ENCODE measurements at regions not wholly inside any gene's neighbourhood (a gene's known extent, or its start where the extent isn't known, plus 50 kb on each side); places are given as distances from the start of the nearest gene placed in this dataset.

DNA sequence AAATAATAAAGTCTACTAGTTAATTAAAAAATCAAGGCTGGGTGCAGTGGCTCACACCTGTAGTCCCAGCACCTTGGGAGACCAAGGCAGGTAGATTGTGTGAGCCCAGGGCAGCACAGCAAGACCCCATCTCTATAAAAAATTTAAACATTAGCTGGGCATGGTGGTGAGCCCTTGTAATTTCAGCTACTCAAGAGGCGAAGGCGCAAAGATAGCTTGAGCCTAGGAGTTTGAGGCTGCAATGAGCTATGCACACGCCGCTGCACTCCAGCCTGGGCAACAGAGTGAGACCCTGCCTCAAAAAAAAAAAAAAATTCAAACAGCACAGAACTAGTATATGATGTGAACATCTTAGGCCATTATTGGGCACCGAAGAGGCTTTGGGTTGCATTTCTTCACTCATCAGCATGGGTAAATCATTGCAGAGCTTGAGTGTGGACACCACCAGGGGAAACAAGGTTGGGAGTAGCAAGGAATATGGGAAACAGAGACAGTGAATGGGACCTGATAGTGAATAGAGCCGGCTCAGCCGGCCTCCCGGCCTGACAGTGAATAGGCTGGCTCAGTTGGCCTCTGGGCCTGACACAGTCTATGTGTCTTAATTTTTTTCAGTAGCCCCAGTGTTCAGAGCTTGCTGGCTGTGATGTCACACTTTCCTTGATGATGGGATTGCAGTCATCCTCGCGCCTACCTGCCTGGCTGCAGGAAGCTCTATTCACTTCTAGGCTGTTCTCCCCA, 89.1 kb upstream of the ERRFI1 start:
- Histone ChIP-seq H3K14ac (ENCODE audit: insufficient read length) (no peak overlapping the region), H2AFZ (ENCODE audit: low read length) (peak overlapping the region; percentile 61; the same call in 1 of the 2 replicates), H3K23ac (ENCODE audit: insufficient read length) (no peak overlapping the region), H3K18ac (ENCODE audit: extremely low read depth, low read length) (no peak overlapping the region), H3K9ac (replicated peaks in 1 of 4; ENCODE audit: extremely low read depth in 1 of 4, low read depth in 3 of 4, low read length in 3 of 4) (no peak overlapping the region), H2BK12ac (ENCODE audit: low read depth, low read length) (no peak overlapping the region), H4K20me1 (replicated peaks in 1 of 2; ENCODE audit: control insufficient read depth in 1 of 2, insufficient read depth in 2 of 2, low read length in 2 of 2) (no peaks in the 10 kb centered on the region), H3K27ac (ENCODE audit: low read depth, low read length) (no peak overlapping the region), H2BK5ac (ENCODE audit: low read depth, low read length) (no peak overlapping the region), H4K5ac (ENCODE audit: insufficient read length, low read depth, low read length) (no peak overlapping the region), H3K79me2 (ENCODE audit: control insufficient read depth in 1 of 2, insufficient read depth in 2 of 2, low read length in 2 of 2) (no peaks in the 10 kb centered on the region), H2BK15ac (ENCODE audit: low read length) (no peak overlapping the region), H3K4ac (replicated peaks; ENCODE audit: insufficient read length, low read depth, low read length) (no peak overlapping the region), H3K56ac (replicated peaks; ENCODE audit: insufficient read length, low read depth, low read length) (no peak overlapping the region), H2BK20ac (ENCODE audit: low read length) (no peak overlapping the region), H3K4me1 (replicated peaks in 1 of 4; ENCODE audit: control insufficient read depth in 3 of 4, insufficient read depth in 4 of 4, low read length in 3 of 4) (peaks cover 0 to 6% (median 1%) of the 10 kb centered on the region in 4 experiments; a peak in 2 of 7 replicates), H3K9me3 (ENCODE audit: insufficient read depth in 2 of 2, low read depth in 1 of 2, low read length in 1 of 2) (no peaks in the 10 kb centered on the region), H3K36me3 (ENCODE audit: control insufficient read depth in 2 of 4, insufficient read depth in 4 of 4, low read length in 3 of 4) (no peaks in the 10 kb centered on the region), H4K8ac (ENCODE audit: extremely low read depth, insufficient read depth, low read length) (no peak overlapping the region), H3K4me2 (ENCODE audit: insufficient read depth in 1 of 2, low read depth in 2 of 2, low read length in 2 of 2) (no peak overlapping the region), H4K91ac (replicated peaks; ENCODE audit: insufficient read length, low read length) (no peak overlapping the region), H3K27me3 (replicated peaks in 1 of 4; ENCODE audit: control insufficient read depth in 3 of 4, extremely low read depth in 1 of 4, insufficient read depth in 3 of 4, low read length in 3 of 4) (no peaks in the 10 kb centered on the region), H2AK5ac (ENCODE audit: low read depth, low read length) (no peak overlapping the region), H2BK120ac (replicated peaks; ENCODE audit: low read depth, low read length) (no peak overlapping the region), H3K23me2 (ENCODE audit: low read depth, low read length) (no peaks in the 10 kb centered on the region), H3K4me3 (ENCODE audit: extremely low read depth in 1 of 4, insufficient read depth in 2 of 4, low read depth in 3 of 4, low read length in 4 of 4) (no peak overlapping the region), H3K79me1 (ENCODE audit: low read depth, low read length) (no peaks in the 10 kb centered on the region)
- WGBS, 2 experiments (ENCODE audit: extremely low coverage in 1 of 2, insufficient coverage in 1 of 2, insufficient read length in 1 of 2, insufficient replicate concordance in 2 of 2, low coverage in 1 of 2, low lambda C conversion rate in 2 of 2, missing lambda C conversion rate in 1 of 2), result 92% methylated on average over 10 of the region's 10 CpGs; no CpG with 5 or more reads in 1 of the 2 experiments
- no peak for DNase-seq (ENCODE audit: low read depth in 1 of 2, low spot score in 2 of 2)
- CTCF ChIA-PET (ENCODE audit: partially characterized antibody), result interaction anchor here (0.9 kb wide), 1 partner anchor 83 kb away, joined by 3 read pairs; no protein-coding TSS in a partner anchor
- FAIRE-seq, result no peak
- POLR2A ChIA-PET (ENCODE audit: partially characterized antibody), result interaction anchor here (0.6 kb wide), 1 partner anchor 194 kb away, joined by 3 read pairs; no protein-coding TSS in a partner anchor
- no peak for TF ChIP-seq NANOG (IDR thresholded peaks at IDR 0.05; ENCODE audit: insufficient read depth, low read depth, low read length, poor library complexity, severe bottlenecking)
- TF ChIP-seq MAFK (IDR thresholded peaks at IDR 0.05; ENCODE audit: low read depth, low read length), result no peak
- TF ChIP-seq POLR2A (IDR thresholded peaks at IDR 0.05; ENCODE audit: control extremely low read depth in 1 of 2, low read depth in 2 of 2, low read length in 2 of 2), result no peak
- no peak for TF ChIP-seq JUN (IDR thresholded peaks at IDR 0.05; ENCODE audit: low read depth, low read length)
- TF ChIP-seq, protein P1, sequence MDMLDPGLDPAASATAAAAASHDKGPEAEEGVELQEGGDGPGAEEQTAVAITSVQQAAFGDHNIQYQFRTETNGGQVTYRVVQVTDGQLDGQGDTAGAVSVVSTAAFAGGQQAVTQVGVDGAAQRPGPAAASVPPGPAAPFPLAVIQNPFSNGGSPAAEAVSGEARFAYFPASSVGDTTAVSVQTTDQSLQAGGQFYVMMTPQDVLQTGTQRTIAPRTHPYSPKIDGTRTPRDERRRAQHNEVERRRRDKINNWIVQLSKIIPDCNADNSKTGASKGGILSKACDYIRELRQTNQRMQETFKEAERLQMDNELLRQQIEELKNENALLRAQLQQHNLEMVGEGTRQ (IDR thresholded peaks at IDR 0.05; ENCODE audit: low read length), result no peak
- no peak for TF ChIP-seq RFX5 (IDR thresholded peaks at IDR 0.05; ENCODE audit: borderline replicate concordance, low read depth, low read length)
- no peak for TF ChIP-seq KDM5A (IDR thresholded peaks at IDR 0.05; ENCODE audit: low read length)
- no peak for TF ChIP-seq KDM1A (IDR thresholded peaks at IDR 0.05; ENCODE audit: borderline replicate concordance, low read length)

All from H1 (cell line).